PC-3 (cell line): ENCODE measurements at regions not wholly inside any gene's neighbourhood (a gene's known extent, or its start where the extent isn't known, plus 50 kb on each side); places are given as distances from the start of the nearest gene placed in this dataset.

Experiments
- EZH2 ChIP-seq: fragments of 300-600 bp; sonication (generic); IDR thresholded peaks from one replicate; pipeline ENCODE4 v1.6.1; 2017; ENCODE audit warnings: antibody characterized with exemption, mild to moderate bottlenecking, low read length; ENCODE audit not compliant: unreplicated experiment
- EZH2phosphoT487 ChIP-seq: fragments of 300-600 bp; sonication (generic); IDR thresholded peaks from 2 replicates; pipeline ENCODE4 v1.6.1; 2018; ENCODE audit warnings: mild to moderate bottlenecking, antibody characterized with exemption, low read length, borderline replicate concordance
- TF ChIP-seq, protein P1 (sequence below): fragments of 300-600 bp; sonication (generic); conservative IDR thresholded peaks from 2 replicates; pipeline ENCODE4 v1.5.1; 2017; ENCODE audit warnings: antibody characterized with exemption, low read depth, mild to moderate bottlenecking, low read length

GRCh38 chr19:27752530-27753184 lies 1460.3 kb downstream of the UQCRFS1 start:
- TF ChIP-seq, protein P1, sequence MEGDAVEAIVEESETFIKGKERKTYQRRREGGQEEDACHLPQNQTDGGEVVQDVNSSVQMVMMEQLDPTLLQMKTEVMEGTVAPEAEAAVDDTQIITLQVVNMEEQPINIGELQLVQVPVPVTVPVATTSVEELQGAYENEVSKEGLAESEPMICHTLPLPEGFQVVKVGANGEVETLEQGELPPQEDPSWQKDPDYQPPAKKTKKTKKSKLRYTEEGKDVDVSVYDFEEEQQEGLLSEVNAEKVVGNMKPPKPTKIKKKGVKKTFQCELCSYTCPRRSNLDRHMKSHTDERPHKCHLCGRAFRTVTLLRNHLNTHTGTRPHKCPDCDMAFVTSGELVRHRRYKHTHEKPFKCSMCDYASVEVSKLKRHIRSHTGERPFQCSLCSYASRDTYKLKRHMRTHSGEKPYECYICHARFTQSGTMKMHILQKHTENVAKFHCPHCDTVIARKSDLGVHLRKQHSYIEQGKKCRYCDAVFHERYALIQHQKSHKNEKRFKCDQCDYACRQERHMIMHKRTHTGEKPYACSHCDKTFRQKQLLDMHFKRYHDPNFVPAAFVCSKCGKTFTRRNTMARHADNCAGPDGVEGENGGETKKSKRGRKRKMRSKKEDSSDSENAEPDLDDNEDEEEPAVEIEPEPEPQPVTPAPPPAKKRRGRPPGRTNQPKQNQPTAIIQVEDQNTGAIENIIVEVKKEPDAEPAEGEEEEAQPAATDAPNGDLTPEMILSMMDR = no peak
- TF ChIP-seq EZH2 (no peak), EZH2phosphoT487 (no peak)
